Kidney (tissue), 13 donors: ENCODE measurements at regions not wholly inside any gene's neighbourhood (a gene's known extent, or its start where the extent isn't known, plus 50 kb on each side); places are given as distances from the start of the nearest gene placed in this dataset.

Experiments
- DNase-seq, 5 donors: peaks; one replicate each; pipeline ENCODE4 v3.0.0-alpha.2; 2013 to 2020
- FAIRE-seq: peaks from 2 replicates; lab custom pipeline; 2012; peaks lifted over from hg19 to GRCh38; lab: Jason Lieb, UNC
- H3K27ac ChIP-seq, 2 donors: one replicate each; pipeline ENCODE4 v1.7.0; 2013; ENCODE audit warnings: low read depth in 2 of 2, low read length in 2 of 2, inconsistent platforms in 1 of 2
- H3K27me3 ChIP-seq: one replicate; pipeline ENCODE4 v1.7.1; 2013; ENCODE audit warnings: low read length, inconsistent platforms; ENCODE audit not compliant: control insufficient read depth, insufficient read depth
- H3K36me3 ChIP-seq, 3 donors: one replicate each; pipeline versions ENCODE4 v1.7.0 to v1.7.1; 2013; ENCODE audit warnings: low read length in 3 of 3, control low read depth in 1 of 3, inconsistent platforms in 1 of 3; ENCODE audit not compliant: insufficient read depth in 3 of 3, control insufficient read depth in 2 of 3
- H3K4me1 ChIP-seq, 3 donors: one replicate each; pipeline versions ENCODE4 v1.7.0 to v1.7.1; 2013; ENCODE audit warnings: low read length in 3 of 3, inconsistent platforms in 1 of 3, low read depth in 1 of 3; ENCODE audit not compliant: control insufficient read depth in 2 of 3, insufficient read depth in 2 of 3
- H3K4me3 ChIP-seq, 3 donors: one replicate each; pipeline versions ENCODE4 v1.7.0 to v1.8.1; 2013; ENCODE audit warnings: low read length in 3 of 3, control low read depth in 1 of 3, inconsistent platforms in 1 of 3
- H3K9ac ChIP-seq, 3 donors: one replicate each; pipeline versions ENCODE4 v1.7.0 to v1.7.1; 2013; ENCODE audit warnings: low read length in 3 of 3, control low read depth in 1 of 3, inconsistent platforms in 1 of 3
- H3K9me3 ChIP-seq, 3 donors: one replicate each; pipeline versions ENCODE4 v1.7.0 to v1.7.1; 2013; ENCODE audit warnings: low read length in 3 of 3, control low read depth in 1 of 3, inconsistent platforms in 1 of 3; ENCODE audit not compliant: control insufficient read depth in 2 of 3, insufficient read depth in 1 of 3
- CTCF ChIP-seq: IDR thresholded peaks from 3 replicates; pipeline ENCODE4 v1.5.1; 2012; ENCODE audit warnings: mild to moderate bottlenecking, moderate library complexity, borderline replicate concordance; ENCODE audit not compliant: insufficient read depth; ENCODE audit errors: extremely low read depth
- intact Hi-C: fragments of 100-400 bp; cut with DNase I; formaldehyde crosslinking; loops from one replicate; pipeline ENCODE4 v1.11.1; 2022
- donor health status: control.
- donor health status: control.
- donor health status: control.
- donor health status: control.
- donor health status: control.
- donor health status: DM: yes; HTN: yes; CAD: no.
- donor health status: Normal renal cell carcinoma (clear cell type).

DNA sequence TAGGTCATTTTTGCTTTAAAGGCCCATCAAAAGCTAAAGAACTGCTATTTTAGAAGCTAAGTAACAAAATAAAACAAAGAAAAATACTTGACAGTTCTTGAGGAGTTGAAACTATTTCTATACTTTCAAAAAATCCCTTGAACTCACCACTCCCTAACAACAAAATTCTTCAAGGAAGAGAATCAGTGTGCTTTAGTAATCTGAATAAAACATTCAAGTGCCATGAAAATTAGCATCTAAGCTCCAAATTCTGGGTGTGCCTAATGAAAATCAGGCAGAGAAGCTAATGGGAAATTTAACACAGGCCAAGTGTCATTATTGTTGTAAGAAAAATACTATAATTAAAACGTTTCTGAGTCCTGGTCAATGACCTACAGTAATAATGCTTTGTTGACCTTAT is 456.3 kb downstream of the ZEB2 start:
- Histone ChIP-seq H3K4me1 (no peaks in the 10 kb centered on the region), H3K36me3 (no peaks in the 10 kb centered on the region), H3K9me3 (no peaks in the 10 kb centered on the region), H3K27ac (no peak overlapping the region), H3K27me3 (no peaks in the 10 kb centered on the region), H3K9ac (no peak overlapping the region), H3K4me3 (no peak overlapping the region)
- FAIRE-seq = no peak
- no peak for DNase-seq
- intact Hi-C loops = no loop called here
- no peak for TF ChIP-seq CTCF

DNA sequence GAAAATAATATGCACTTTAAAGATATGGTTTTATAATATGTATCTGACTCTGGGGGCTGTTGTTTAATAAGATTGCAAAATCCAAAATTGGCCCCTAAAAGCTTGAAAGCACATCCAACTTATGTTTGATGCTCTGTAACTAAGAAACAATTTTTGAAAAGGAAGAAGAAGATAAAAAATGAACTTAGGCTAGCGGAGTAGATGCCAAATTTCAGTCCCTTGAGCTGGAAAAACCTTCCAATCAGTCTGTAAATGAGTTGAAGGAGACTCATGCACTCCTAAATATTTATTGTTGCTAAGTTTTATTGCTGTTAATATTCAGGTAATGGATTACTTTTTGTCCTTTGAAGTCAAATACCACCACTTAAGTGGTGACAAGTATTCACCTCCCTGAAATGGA is 465.0 kb downstream of the ZEB2 start:
- H3K27me3 ChIP-seq = no peaks in the 10 kb centered on the region
- no peak overlapping the region for H3K9ac ChIP-seq
- intact Hi-C loops = no loop called here
- DNase-seq (no peak), FAIRE-seq (no peak)
- TF ChIP-seq CTCF = no peak
- H3K4me3 ChIP-seq = no peak overlapping the region
- no peaks in the 10 kb centered on the region for H3K36me3 ChIP-seq
- no peaks in the 10 kb centered on the region for H3K9me3 ChIP-seq
- no peak overlapping the region for H3K27ac ChIP-seq
- H3K4me1 ChIP-seq = no peaks in the 10 kb centered on the region

DNA sequence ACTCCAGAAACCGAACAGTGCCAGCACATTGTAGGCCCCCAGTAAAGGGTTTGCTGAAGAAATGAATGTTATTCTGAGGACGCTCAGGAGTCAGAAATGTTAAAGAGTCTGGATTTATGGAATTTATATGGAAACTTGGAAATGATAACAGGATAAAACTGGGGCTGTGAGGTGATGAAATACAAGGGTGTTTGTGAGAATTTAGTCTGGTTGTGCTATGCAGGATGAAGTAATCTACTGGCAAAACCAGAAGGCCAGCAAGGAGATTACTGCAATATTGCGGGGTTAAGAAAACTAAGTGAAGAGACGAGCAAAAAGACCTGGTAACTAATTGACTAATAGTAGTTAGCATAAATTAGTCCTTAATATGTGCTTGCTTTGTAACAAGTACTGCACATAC is 467.8 kb downstream of the ZEB2 start:
- Histone ChIP-seq H3K9me3 (no peaks in the 10 kb centered on the region), H3K4me1 (no peaks in the 10 kb centered on the region), H3K9ac (no peak overlapping the region), H3K4me3 (no peak overlapping the region), H3K27me3 (no peaks in the 10 kb centered on the region), H3K36me3 (no peaks in the 10 kb centered on the region), H3K27ac (no peak overlapping the region)
- DNase-seq (no peak), FAIRE-seq (no peak)
- no peak for TF ChIP-seq CTCF
- intact Hi-C loops = no loop called here

GRCh38 chr2:144049137-144049536 is 470.8 kb downstream of the ZEB2 start:
- H3K4me1 ChIP-seq = no peaks in the 10 kb centered on the region
- TF ChIP-seq CTCF = no peak
- no peaks in the 10 kb centered on the region for H3K27me3 ChIP-seq
- no peaks in the 10 kb centered on the region for H3K36me3 ChIP-seq
- FAIRE-seq (no peak), DNase-seq (no peak)
- intact Hi-C loops = no loop called here
- H3K27ac ChIP-seq = no peak overlapping the region
- H3K4me3 ChIP-seq = no peak overlapping the region
- no peaks in the 10 kb centered on the region for H3K9me3 ChIP-seq
- no peak overlapping the region for H3K9ac ChIP-seq
